HG02610 (cell line): ENCODE measurements at regions not wholly inside any gene's neighbourhood (a gene's known extent, or its start where the extent isn't known, plus 50 kb on each side); places are given as distances from the start of the nearest gene placed in this dataset.
"Not testable (repeated sequence)": the region's sequence is repeated elsewhere in the genome, so short reads cannot be mapped to it uniquely, and the experiment has no call there.

Source experiments
- ATAC-seq: cut with Tn5 transposase; IDR thresholded peaks from one replicate; pipeline ENCODE4 v1.9.1; 2021; ENCODE audit warnings: mild to moderate bottlenecking, moderate library complexity; ENCODE audit not compliant: unreplicated experiment

GRCh38 chr3:94648270-94649180 is 585.7 kb downstream of the NSUN3 start:
- ATAC-seq, result not testable (repeated sequence)

- no peak for ATAC-seq
Measured at GRCh38 chr3:94654096-94654495, 591.2 kb downstream of the NSUN3 start.

- no peak for ATAC-seq
Measured at GRCh38 chr3:94665922-94666321, 603.1 kb downstream of the NSUN3 start.

- peak; percentile 68 for ATAC-seq
Measured at GRCh38 chr3:94671078-94671477, 608.2 kb downstream of the NSUN3 start.

- no peak for ATAC-seq
Measured at GRCh38 chr3:94673876-94674275, 611.0 kb downstream of the NSUN3 start.

- ATAC-seq, result no peak
Measured at GRCh38 chr3:94686208-94686607, 623.3 kb downstream of the NSUN3 start.

GRCh38 chr3:94693997-94694640 is 631.3 kb downstream of the NSUN3 start:
- no peak for ATAC-seq

GRCh38 chr3:94694894-94695293 is 632.0 kb downstream of the NSUN3 start:
- ATAC-seq, result no peak

GRCh38 chr3:94704467-94704866 is 641.6 kb downstream of the NSUN3 start:
- no peak for ATAC-seq

GRCh38 chr3:94709249-94709902 is 646.5 kb downstream of the NSUN3 start:
- ATAC-seq, result no peak

GRCh38 chr3:94714194-94714593 is 651.3 kb downstream of the NSUN3 start:
- ATAC-seq, result no peak

GRCh38 chr3:94716326-94717018 is 653.6 kb downstream of the NSUN3 start:
- ATAC-seq, result no peak

GRCh38 chr3:94734206-94734605 is 671.3 kb downstream of the NSUN3 start:
- ATAC-seq, result no peak

- ATAC-seq, result no peak
Measured at GRCh38 chr3:94735354-94735753, 672.5 kb downstream of the NSUN3 start.

GRCh38 chr3:94737116-94737515 is 674.3 kb downstream of the NSUN3 start:
- no peak for ATAC-seq

- ATAC-seq, result no peak
Measured at GRCh38 chr3:94739420-94739819, 676.6 kb downstream of the NSUN3 start.

- ATAC-seq, result no peak
Measured at GRCh38 chr3:94758751-94759150, 695.9 kb downstream of the NSUN3 start.

GRCh38 chr3:94772402-94772801 is 709.5 kb downstream of the NSUN3 start:
- ATAC-seq, result no peak

GRCh38 chr3:94775746-94776145 is 712.9 kb downstream of the NSUN3 start:
- no peak for ATAC-seq

- no peak for ATAC-seq
Measured at GRCh38 chr3:94776401-94776915, 713.6 kb downstream of the NSUN3 start.

- no peak for ATAC-seq
Measured at GRCh38 chr3:94778289-94778688, 715.4 kb downstream of the NSUN3 start.
